ENCODE measurements at regions not wholly inside any gene's neighbourhood (a gene's known extent, or its start where the extent isn't known, plus 50 kb on each side); places are given as distances from the start of the nearest gene placed in this dataset.

- DNase-seq (ENCODE audit: low read depth in 3 of 3, low spot score in 2 of 3) = no peak
Measured at GRCh38 chr20:59547596-59547995, 56.7 kb upstream of the PHACTR3 start.
